Osteoblast (primary cell): ENCODE measurements at regions not wholly inside any gene's neighbourhood (a gene's known extent, or its start where the extent isn't known, plus 50 kb on each side); places are given as distances from the start of the nearest gene placed in this dataset. TPM values are rescaled to one million over a fixed set of nuclear protein-coding genes. Genes with fewer than 3 reads are reported as not detected.

Experiments used
- DNase-seq: peaks from one replicate; pipeline ENCODE4 v3.0.0; 2011; ENCODE audit warnings: low spot score, mixed read lengths; ENCODE audit not compliant: insufficient read length; ENCODE audit errors: missing footprints
- H2AFZ ChIP-seq: 2 replicates; pipeline ENCODE4 v1.6.0; 2011; ENCODE audit warnings: mild to moderate bottlenecking, low read length
- H3K27ac ChIP-seq: 2 replicates; pipeline ENCODE4 v1.5.1; 2011; ENCODE audit warnings: mild to moderate bottlenecking, low read depth, low read length, moderate library complexity
- H3K27me3 ChIP-seq: 2 replicates; pipeline ENCODE4 v1.6.0; 2012; ENCODE audit warnings: mild to moderate bottlenecking, control low read depth, inconsistent platforms, low read length, moderate library complexity; ENCODE audit not compliant: insufficient read depth
- H3K36me3 ChIP-seq: 2 replicates; pipeline ENCODE4 v1.5.1; 2011; ENCODE audit warnings: mild to moderate bottlenecking, low read length, control low read depth, moderate library complexity; ENCODE audit not compliant: insufficient read depth
- H3K4me1 ChIP-seq: 2 replicates; pipeline ENCODE4 v1.5.1; 2011; ENCODE audit warnings: mild to moderate bottlenecking, low read length, control low read depth, moderate library complexity; ENCODE audit not compliant: insufficient read depth
- H3K4me2 ChIP-seq: 2 replicates; pipeline ENCODE4 v1.6.0; 2011; ENCODE audit warnings: mild to moderate bottlenecking, low read length; ENCODE audit not compliant: insufficient read depth
- H3K4me3 ChIP-seq: fragments of 200-600 bp; sonication (generic); 3 replicates; pipeline ENCODE4 v1.5.1; 2012; ENCODE audit warnings: mild to moderate bottlenecking, low read length, inconsistent platforms; ENCODE audit not compliant: insufficient read depth
- H3K79me2 ChIP-seq: 2 replicates; pipeline ENCODE4 v1.6.0; 2012; ENCODE audit warnings: mild to moderate bottlenecking, low read length, control low read depth, inconsistent platforms; ENCODE audit not compliant: insufficient read depth
- H3K9me3 ChIP-seq: 2 replicates; pipeline ENCODE4 v1.5.1; 2011; ENCODE audit warnings: low read depth, low read length, control low read depth
- H4K20me1 ChIP-seq: 2 replicates; pipeline ENCODE4 v1.6.0; 2012; ENCODE audit warnings: mild to moderate bottlenecking, low read length, control low read depth; ENCODE audit not compliant: insufficient read depth
- CTCF ChIP-seq: IDR thresholded peaks from 2 replicates; pipeline ENCODE4 v1.5.1; 2011; ENCODE audit warnings: mild to moderate bottlenecking, low read depth, low read length, moderate library complexity; ENCODE audit errors: extremely low read depth
- small RNA-seq: library from RNA; depleted of rRNA; stranded (forward); fragments of <200 nt; gene quantifications from one replicate; pipeline ENCODE3, GENCODE V24; 2012

DNA sequence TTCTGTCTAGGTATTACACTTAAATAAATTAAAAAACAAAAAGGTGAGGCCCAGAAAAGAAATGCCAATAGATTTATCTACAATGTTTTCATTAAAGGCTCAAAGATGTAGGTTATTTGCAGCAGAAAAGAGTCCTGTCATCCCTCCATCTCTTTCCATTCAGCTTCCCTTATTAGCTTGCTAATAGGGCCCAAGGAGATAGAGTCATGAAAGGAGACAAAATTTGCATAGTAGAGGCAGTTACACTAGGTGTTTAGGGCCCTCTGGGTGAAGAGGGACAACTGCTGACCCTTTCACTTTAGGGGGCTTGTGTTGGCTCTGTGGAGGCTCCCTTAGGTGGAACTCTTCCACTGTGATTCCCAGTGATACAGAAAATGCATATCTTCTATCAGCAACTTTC, 58.4 kb upstream of the TACR3 start:
- no peak overlapping the region for H3K27ac ChIP-seq
- no peaks in the 10 kb centered on the region for H3K27me3 ChIP-seq
- no peaks in the 10 kb centered on the region for H3K79me2 ChIP-seq
- no peaks in the 10 kb centered on the region for H3K9me3 ChIP-seq
- no peaks in the 10 kb centered on the region for H3K36me3 ChIP-seq
- no peaks in the 10 kb centered on the region for H4K20me1 ChIP-seq
- H3K4me2 ChIP-seq, result no peak overlapping the region
- H2AFZ ChIP-seq, result no peak overlapping the region
- no peak for TF ChIP-seq CTCF
- no peak overlapping the region for H3K4me3 ChIP-seq
- no peak for DNase-seq
- H3K4me1 ChIP-seq, result no peaks in the 10 kb centered on the region

DNA sequence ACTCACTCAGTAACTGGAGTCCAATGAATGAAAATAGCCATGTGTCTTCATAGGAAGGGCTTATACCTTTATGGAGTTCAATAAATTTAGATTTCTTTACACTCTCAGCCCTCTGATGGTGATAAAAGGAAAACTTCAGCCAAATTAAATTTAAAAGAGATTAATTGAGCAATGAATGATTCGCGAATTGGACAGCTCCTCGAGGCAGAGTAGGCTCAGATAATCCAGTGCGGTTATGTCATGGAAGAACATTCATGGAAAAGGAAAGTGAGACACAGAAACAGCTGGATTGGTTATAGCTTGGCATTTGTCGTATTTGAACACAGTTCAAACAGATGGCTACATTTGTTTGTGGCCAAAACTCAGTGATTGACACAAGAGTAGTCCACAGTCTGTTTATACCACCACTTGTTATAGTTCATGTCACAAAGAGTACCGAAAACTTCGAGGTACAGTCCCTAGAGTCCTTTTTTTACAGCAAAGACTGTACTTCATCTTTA, 54.6 kb upstream of the TACR3 start:
- H3K79me2 ChIP-seq, result no peaks in the 10 kb centered on the region
- H3K36me3 ChIP-seq, result no peaks in the 10 kb centered on the region
- H3K27ac ChIP-seq, result no peak overlapping the region
- no peak for TF ChIP-seq CTCF
- H4K20me1 ChIP-seq, result no peaks in the 10 kb centered on the region
- H2AFZ ChIP-seq, result no peak overlapping the region
- H3K9me3 ChIP-seq, result no peaks in the 10 kb centered on the region
- H3K27me3 ChIP-seq, result no peaks in the 10 kb centered on the region
- no peak overlapping the region for H3K4me2 ChIP-seq
- DNase-seq, result no peak
- H3K4me1 ChIP-seq, result no peaks in the 10 kb centered on the region
- no peak overlapping the region for H3K4me3 ChIP-seq

- no peaks in the 10 kb centered on the region for H3K36me3 ChIP-seq
- no peak overlapping the region for H3K4me2 ChIP-seq
- no peaks in the 10 kb centered on the region for H3K27me3 ChIP-seq
- H3K9me3 ChIP-seq, result no peaks in the 10 kb centered on the region
- H3K27ac ChIP-seq, result no peak overlapping the region
- H3K79me2 ChIP-seq, result no peaks in the 10 kb centered on the region
- no peak for TF ChIP-seq CTCF
- no peak overlapping the region for H2AFZ ChIP-seq
- no peaks in the 10 kb centered on the region for H4K20me1 ChIP-seq
- no peaks in the 10 kb centered on the region for H3K4me1 ChIP-seq
- H3K4me3 ChIP-seq, result no peak overlapping the region
- no peak for DNase-seq
These were observed 54.0 kb upstream of the TACR3 start for GRCh38 chr4:103773691-103774231.

Small RNA genes in the stretch of these regions (small RNA-seq; reads per million reads assigned to genes)
- not detected for gene RNU6-635P
